HG03095 (cell line): ENCODE measurements at regions not wholly inside any gene's neighbourhood (a gene's known extent, or its start where the extent isn't known, plus 50 kb on each side); places are given as distances from the start of the nearest gene placed in this dataset.

Experiments used
- ATAC-seq: cut with Tn5 transposase; IDR thresholded peaks from one replicate; pipeline ENCODE4 v1.9.1; 2021; ENCODE audit warnings: moderate library complexity; ENCODE audit not compliant: unreplicated experiment

DNA sequence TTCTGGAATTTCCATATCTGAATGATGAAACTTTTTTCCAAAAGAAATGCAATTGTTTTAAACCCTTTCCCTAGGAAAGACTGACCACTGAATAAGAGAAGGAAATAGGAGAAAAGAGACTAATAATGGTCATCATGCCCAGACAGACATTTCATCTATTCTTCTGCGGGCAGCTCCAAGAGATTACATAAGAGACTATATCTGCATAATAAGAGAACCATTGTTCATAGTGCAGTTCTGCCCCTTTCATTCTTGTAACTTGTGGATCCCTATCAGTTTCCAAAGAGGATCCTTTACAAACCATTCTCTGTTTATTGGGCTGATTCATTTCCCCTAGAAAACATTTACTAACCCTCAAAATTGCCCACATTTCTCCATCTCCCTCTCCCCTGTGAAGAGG lies 197.8 kb downstream of the FSCB start:
- no peak for ATAC-seq

DNA sequence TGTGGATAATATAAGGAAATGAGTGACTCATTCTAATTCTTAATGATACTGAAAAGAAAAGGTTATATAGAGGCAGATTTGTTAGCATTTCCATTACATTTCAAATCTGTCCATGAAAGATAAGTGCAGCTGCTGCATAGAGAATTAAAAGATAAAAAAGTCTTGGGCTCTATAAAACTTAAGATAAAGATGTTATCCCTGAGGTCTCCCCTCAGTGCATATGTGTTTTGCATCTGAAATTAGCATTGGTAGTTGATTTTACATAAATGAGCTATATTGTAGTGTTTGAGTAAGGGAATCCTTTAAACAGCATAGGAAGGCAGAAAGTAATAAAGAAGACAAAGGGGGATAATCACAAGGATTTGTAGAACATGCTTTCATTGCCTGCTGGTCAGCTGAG lies 206.2 kb downstream of the FSCB start:
- ATAC-seq, result no peak

DNA sequence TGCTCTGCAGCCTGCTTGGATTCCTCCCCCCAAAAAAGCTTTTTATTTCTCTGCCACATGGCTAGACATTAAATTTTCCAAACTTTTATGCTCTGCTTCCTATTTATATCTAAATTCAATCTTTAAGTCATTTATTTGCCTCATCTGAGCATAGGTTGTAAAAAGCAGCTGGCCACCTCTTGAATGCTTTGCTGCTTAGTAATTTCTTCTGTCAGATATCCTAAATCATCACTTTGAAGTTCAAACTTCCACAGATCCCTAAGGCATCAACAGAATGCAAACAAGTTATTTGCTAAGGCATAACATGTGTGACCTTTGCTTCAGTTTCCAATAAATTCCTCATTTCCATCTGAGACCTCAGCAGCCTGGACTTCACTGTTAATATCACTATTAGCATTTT lies 209.6 kb downstream of the FSCB start:
- ATAC-seq, result no peak

DNA sequence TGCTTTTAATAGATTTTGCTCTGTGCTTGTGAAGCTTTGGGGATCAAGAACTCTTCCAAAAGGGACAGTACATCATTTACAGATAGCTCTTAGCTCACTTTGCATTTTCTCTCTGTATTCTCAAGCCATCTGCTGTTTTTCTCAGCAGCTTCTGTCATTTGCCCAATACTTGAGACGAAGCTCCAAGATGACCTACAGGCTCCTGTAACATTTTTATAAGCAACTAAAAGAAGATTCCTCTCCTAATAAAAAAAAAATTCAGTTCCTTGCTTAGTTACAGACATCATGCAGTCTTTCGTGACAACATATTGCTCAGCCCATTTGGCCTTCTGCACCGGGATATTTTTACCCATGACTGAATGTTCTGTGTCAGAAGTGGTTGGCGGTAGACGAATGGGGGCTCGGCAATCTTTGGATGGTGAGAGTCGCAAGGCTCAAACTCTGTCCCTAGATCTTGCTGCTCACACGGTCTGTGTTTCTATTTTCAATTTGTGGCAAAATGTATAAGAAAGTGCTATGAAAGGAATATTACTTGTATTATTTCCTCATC lies 215.6 kb downstream of the FSCB start:
- ATAC-seq, result no peak

DNA sequence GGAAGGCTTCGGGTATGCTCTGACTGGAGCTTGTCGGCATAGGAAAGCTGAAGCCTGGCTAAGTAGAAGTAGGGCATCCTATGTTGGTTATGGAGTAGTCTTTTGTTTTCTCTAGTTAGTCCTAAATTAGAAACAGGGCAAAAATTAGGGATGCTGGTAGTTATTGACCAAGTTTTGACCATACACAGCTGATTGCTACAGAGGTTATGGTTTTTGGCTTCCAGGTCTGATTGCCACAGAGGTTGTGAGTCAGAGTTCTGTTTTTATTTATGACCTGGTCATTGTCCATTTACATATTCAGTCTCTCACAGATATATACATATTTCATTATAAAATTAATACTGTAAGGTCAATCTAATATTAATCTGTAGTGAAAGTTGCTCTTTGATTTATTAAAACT lies 219.2 kb downstream of the FSCB start:
- no peak for ATAC-seq

DNA sequence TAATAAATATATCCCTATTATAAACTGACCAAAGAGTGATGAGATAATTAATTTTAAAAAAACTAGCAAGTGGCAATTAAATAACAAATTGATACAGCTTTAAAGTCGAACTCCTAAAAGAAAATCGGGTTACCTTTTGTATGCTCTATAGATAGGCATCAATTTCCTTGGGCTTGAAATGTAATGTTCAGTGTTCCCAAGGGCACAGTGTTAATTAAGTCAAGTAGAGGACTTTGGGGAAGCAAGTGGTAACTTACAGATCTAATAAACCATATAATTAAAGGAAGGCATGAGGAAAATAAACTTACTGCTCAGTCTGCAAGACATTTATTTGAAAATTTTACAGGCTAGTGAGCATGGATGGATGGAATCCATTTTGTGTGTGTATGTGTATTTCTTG lies 220.9 kb downstream of the FSCB start:
- no peak for ATAC-seq

DNA sequence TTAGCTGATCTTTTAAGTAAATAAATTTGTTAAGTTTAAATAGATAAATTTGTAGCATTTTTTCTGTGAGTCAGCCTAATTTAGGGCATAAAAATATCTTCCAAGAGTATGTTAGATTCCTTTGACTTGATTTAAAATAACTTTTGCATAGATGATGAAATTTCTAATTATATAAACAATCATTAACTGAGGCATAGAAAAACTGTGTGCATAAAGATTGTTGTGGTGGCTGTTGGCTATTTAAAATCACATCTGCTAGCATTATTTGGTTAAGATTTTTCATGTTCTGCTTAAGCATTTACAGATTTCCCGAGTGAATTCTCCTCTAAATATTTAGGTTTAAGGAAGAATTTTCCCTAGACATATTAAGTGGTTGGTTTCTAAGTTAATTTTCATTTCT lies 223.2 kb downstream of the FSCB start:
- ATAC-seq, result no peak

DNA sequence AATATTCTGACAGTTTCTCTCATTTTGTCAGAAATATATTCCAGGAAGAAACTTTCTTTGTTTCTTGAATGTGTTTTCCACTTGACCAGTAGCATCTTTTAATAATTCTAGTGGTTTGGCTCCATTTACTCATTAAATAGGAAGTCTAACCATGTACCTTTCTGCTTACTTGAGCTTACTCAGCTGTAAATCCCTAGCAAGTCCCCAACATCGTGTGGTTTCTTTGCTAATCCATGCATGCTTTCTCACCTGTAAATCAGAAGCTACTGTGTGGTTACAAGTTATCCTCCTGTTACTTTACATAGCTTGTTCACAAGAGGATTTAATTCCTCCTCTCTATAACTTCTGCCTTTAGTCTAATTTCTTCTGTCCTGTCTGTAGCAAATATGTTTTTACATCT lies 227.7 kb downstream of the FSCB start:
- no peak for ATAC-seq

DNA sequence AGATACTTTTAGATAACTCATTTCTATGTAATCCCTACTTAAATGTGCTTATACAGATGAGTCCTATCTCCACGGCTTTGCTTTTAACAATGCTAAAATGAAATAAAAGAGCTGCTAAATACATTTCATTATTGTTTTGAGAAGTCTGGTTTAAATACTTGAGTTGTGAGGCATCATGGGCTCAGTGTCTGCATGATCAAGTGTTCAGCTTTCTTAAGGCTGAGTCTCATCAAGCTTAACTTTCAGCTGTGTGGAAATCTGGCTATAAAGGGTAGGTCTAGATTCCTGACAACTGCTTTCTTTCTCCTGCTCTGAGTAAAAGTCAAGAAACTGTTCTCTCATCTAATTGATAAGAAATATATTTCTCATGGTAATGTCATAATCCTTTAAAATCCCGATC lies 235.4 kb downstream of the FSCB start:
- ATAC-seq, result no peak

DNA sequence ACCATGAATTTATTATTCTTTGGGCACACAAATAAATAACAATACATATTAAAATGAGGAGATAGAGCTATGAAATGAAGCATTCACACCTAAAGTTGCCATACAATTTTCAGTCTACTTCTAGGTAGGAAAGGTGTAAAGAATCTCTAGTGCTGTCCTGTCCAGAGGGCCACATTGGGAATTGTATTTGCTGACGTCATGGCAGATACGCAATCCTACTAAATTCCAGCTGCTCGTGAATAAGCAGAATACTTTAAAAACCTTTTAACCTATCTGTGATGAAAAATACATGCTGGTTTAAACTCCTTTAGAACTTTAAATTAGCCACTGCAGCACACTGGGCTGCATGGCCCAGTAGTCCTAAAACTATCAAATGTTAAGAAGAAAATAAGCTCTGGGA lies 236.1 kb downstream of the FSCB start:
- ATAC-seq, result no peak

DNA sequence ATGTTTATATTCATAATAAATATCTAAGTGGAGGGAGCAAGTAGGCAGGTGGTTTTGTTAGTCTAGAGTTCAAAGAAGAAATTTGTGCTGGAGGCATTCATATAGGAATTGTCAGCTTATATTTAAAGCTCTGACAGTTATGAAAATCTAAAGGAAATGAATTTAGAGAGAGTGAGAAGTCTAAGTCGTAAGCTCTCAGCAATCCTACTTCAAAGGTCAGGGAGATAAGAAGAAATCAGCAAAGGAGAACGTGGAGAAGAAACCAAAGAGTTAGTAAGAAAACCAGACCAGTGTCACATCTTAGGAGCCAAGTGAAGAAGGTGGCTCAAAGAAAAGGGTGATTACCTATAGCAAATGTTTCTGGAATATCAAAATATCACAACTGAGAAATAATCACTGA lies 241.8 kb downstream of the FSCB start:
- no peak for ATAC-seq

DNA sequence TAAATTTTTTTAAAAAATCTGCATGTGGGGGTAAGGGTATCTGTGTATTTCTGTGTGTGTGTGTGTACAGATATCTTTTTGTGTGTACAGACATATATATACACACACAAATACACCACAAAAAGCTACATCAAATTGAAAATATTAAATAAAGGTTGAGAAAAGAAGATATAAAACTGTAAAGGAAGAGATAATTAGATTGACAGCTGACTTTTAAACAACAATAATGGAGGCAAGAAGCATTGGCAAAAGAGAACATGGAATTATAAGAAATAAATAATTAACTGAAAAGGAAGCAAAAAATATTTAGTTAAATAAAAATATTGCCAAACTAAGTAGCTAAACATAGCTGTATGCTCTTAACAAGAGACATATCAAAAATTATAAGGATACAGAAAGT lies 291.4 kb downstream of the FSCB start:
- no peak for ATAC-seq

DNA sequence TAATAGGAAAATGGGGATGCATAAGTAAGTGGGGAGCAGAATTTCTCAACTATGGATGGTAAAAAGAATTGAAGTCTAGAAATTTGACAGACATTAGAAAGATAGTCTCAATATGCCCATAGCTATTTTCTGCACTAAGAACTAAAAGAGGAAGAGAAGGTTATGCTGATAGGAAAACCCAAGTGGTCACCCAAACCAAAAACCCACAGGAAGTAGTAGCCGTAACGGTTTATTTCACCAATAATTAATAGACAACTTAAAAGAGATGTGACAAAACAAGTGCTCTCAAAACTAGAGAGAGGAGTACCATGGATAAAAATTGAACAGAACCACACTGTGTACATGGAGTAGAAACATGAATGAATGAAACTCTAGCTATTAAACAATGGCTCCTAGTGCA lies 295.4 kb downstream of the FSCB start:
- no peak for ATAC-seq

DNA sequence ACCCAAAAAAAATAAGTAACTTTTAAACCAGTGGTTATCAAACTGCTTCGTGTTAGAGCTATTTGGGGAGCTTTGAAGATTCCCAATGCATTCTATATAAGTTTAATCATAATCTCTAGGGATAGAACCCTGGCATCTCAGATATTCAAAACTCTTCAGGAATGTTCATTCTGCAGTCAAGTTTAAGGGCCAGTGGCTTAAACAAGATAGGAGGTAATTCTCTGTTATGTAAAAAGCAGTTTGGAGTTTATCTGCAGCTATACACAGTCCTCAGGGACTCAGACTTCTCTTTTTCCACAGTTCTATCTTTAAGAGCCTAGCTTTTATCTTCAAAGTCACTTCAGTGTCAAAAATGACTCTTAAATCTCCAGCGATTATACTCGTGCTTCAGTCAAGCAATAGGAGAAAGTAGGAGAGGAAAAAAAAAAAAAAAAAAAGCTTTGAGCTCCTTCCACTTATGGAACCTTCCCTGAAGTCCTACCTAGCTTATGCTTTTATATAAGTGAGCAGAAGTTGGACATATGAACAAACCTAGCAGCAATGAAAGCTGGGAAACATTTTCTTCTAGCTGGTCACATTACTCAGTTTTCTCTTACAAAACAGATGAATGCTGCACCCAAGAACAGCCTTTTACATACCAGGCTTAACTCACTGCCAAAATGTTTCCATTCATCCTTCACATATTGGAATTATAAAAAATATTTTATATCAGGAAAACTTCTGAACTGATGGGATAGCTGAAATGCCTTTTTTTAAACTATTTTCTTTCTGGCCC lies 302.8 kb downstream of the FSCB start:
- ATAC-seq, result no peak

DNA sequence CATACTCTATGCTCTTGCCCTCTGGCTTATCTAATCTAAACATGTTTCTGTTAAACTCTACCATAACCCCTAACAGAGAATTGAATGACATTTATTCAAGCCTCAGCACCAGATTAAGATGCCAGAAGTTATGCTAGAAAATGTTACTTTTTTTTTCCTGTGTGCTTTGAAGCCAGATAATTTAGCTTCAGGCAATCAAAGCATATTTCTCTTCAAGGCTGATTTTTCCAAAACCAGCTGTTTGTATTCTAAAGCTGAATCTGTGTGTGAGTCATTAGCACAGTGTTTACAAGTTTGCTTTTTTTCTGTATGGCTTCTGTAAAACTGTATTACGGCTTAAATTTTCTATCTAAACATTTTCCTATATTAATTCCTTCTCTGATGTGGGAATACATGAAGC lies 326.1 kb downstream of the FSCB start:
- ATAC-seq, result no peak

DNA sequence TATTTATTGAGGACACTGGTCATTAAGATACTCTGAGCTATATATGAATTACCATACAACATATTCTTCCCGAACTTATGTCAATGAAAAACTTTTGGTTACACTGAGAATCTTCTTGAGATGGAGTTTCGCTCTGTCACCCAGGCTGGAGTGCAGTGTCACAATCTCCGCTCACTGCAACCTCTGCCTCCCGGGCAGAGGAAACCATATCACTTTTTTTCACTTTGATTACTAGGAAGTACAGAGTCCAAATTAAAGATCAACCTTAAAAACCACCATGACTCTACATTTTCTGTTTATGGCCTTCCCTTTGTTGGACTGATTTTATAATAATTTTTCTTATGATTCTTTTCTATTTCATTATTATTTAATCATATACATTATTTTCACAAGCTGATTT lies 336.5 kb downstream of the FSCB start:
- no peak for ATAC-seq

DNA sequence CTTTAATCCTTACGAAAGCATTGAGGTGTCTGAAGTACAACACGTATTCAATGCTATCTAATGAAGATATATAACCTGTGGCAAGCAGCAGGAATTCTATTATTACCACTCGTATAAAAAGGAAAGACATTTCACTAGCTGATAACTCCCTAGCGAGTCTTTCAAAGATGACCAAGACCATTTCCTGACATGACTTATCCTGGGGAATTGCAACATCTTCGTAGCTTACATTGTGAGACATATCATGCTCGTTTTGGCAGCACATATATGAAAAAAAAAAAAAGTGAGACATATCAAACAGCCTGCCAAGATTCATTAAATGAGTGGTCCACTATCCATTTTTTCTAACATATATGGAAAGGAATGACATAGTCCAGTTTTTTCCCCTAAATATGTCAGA lies 337.0 kb downstream of the FSCB start:
- ATAC-seq, result no peak

DNA sequence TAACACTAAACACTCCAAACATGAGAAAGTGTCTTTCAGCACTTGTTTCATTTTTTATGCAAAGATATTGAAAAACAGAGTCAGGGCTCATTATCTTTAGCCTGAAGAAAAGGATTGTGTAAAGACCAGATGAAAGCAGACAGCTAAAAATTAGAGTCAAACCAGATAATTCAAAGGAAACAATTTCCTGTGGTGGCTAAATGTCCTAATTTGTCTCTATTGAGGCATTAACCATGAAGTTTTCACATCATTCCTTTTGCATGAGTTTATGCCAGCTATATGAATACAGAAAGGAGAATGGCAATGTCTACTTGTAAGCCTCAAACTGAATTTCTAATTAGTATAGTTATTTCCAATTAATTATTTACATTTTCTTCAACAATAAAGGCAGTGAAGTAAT lies 338.5 kb downstream of the FSCB start:
- no peak for ATAC-seq

DNA sequence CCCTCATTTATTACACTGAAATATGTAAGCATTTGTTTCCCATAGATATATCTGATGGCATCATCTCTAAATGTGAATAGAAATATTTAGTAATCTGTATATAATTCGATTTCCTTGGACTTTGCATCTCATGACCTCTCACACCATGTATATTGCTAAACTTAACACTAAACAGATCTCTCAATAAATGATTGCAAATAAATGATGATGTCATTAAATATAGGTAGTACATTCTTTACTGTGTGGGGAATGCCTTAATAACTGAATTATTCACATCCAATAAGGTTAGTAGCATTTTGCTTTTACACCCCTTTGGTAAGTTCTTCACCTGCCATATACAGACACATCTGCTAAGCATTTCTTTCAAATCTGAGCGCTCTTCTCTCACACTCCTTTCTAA lies 340.5 kb downstream of the FSCB start:
- ATAC-seq, result no peak

DNA sequence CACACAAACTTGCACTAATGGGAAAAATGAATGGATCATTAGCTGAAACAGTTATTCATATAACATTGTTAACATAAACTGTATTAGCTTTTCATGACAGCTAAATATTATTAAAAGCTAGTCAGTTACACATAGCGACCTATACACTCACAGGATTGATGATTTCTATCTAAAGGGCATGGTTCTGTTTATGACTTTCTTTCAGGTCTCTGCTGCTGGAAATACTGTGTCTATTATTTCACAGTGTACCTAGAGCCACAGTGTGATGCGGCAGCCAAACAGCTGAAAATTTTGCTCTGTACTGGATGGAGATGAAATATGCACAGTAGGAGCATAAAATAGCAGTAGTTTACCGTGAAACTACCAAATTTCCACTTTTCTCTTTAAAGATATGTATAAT lies 341.1 kb downstream of the FSCB start:
- no peak for ATAC-seq

DNA sequence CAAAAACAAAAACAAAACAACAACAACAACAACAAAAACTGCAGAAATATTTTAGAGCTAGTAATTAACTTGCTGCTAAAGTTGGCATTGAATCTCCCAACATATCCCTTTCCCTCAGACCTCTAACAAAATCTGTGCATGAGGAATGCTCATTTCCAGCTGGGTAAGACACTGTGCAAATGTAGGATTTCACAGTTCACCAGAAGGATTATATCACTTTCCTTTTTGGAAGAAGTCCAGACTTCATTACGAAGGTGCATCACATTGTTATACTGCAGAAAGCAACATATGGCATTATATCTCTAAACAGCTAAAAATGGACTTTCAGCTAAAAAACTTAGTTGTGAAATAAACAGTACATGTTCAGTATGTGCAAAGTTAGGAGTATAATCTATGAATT lies 341.8 kb downstream of the FSCB start:
- no peak for ATAC-seq

DNA sequence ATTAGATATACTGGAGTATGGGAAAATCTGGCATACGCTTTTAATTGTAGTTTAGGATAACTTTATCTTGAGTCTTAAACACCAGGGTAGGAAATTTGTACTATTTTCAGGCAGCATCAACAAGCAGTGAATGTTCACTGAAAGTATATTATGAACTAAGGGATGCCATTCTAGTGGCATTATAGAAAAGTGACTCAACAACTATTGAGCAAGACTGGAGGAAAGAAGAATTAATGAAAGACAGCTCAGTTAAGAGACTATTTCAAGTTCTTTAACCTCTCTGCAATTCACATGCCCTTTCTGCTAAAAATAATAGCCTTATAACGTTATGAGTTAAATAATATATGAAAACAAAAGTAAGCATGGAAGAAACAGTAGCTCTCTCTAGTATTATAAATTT lies 343.1 kb downstream of the FSCB start:
- no peak for ATAC-seq

DNA sequence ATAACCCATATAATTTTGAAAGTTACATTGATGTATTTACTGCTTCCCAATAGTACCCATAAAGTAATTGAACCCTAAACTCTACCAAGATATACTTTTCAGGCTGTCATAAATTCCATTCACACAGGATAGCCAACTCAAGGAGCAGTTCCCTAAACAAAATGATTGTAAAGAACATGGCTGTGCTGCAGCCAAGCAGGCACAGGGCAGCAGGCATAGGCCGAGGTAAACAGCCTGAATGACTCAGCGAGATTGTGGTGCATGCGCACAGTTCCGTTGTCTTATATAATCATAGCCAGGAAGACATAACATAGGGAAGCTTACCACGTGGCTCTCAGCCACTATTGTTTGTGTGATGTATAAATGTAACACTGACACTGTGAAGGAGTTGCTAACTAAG lies 344.9 kb downstream of the FSCB start:
- ATAC-seq, result no peak
